SIG-M5 treated with dmso at 0.1 percent for 504 hours (cell line): ENCODE measurements at regions not wholly inside any gene's neighbourhood (a gene's known extent, or its start where the extent isn't known, plus 50 kb on each side); places are given as distances from the start of the nearest gene placed in this dataset.

Experiments
- DNase-seq: peaks from one replicate; lab custom pipeline; 2025; ENCODE audit not compliant: unreplicated experiment; lab: John Stamatoyannopoulos, UW

- DNase-seq: no peak
Measured at GRCh38 chr20:41798930-41799502, 180.8 kb upstream of the CHD6 start.

- DNase-seq: no peak
Measured at GRCh38 chr20:41786158-41786557, 168.0 kb upstream of the CHD6 start.

GRCh38 chr20:41784209-41784958 lies 166.2 kb upstream of the CHD6 start:
- no peak for DNase-seq

- no peak for DNase-seq
Measured at GRCh38 chr20:41783423-41784208, 165.4 kb upstream of the CHD6 start.

- no peak for DNase-seq
Measured at GRCh38 chr20:41782730-41783406, 164.7 kb upstream of the CHD6 start.

- no peak for DNase-seq
Measured at GRCh38 chr20:41782255-41782654, 164.1 kb upstream of the CHD6 start.

GRCh38 chr20:41776421-41776820 lies 158.2 kb upstream of the CHD6 start:
- DNase-seq: no peak

- no peak for DNase-seq
Measured at GRCh38 chr20:41774291-41774690, 156.1 kb upstream of the CHD6 start.

- DNase-seq: no peak
Measured at GRCh38 chr20:41770965-41771364, 152.8 kb upstream of the CHD6 start.

- no peak for DNase-seq
Measured at GRCh38 chr20:41770427-41770826, 152.2 kb upstream of the CHD6 start.

- DNase-seq: peak; percentile 22
Measured at GRCh38 chr20:41769592-41770018, 151.4 kb upstream of the CHD6 start.

- no peak for DNase-seq
Measured at GRCh38 chr20:41750137-41750536, 132.0 kb upstream of the CHD6 start.

- DNase-seq: no peak
Measured at GRCh38 chr20:41748756-41749582, 130.8 kb upstream of the CHD6 start.

- no peak for DNase-seq
Measured at GRCh38 chr20:41748051-41748450, 129.9 kb upstream of the CHD6 start.

GRCh38 chr20:41747226-41747625 lies 129.0 kb upstream of the CHD6 start:
- no peak for DNase-seq

GRCh38 chr20:41746635-41747034 lies 128.5 kb upstream of the CHD6 start:
- DNase-seq: peak; percentile 42

GRCh38 chr20:41738604-41739206 lies 120.5 kb upstream of the CHD6 start:
- peak; percentile 46 for DNase-seq

- no peak for DNase-seq
Measured at GRCh38 chr20:41735949-41736348, 117.8 kb upstream of the CHD6 start.

- DNase-seq: peak; percentile 57
Measured at GRCh38 chr20:41734506-41734945, 116.3 kb upstream of the CHD6 start.

GRCh38 chr20:41733151-41733550 lies 115.0 kb upstream of the CHD6 start:
- DNase-seq: no peak
